SKM-1 (cell line): ENCODE measurements at regions not wholly inside any gene's neighbourhood (a gene's known extent, or its start where the extent isn't known, plus 50 kb on each side); places are given as distances from the start of the nearest gene placed in this dataset.
"Not testable (repeated sequence)": the region's sequence is repeated elsewhere in the genome, so short reads cannot be mapped to it uniquely, and the experiment has no call there.

ENCODE experiments used
- DNase-seq: peaks from one replicate; lab custom pipeline; 2025; ENCODE audit not compliant: unreplicated experiment; lab: John Stamatoyannopoulos, UW

- DNase-seq = not testable (repeated sequence)
Observed at GRCh38 chr2:90291168-90291883, 1599.9 kb downstream of the RPIA start.

GRCh38 chr2:90291934-90292333, 1600.5 kb downstream of the RPIA start:
- not testable (repeated sequence) for DNase-seq

- DNase-seq = not testable (repeated sequence)
Observed at GRCh38 chr2:90292451-90292850, 1601.0 kb downstream of the RPIA start.

- DNase-seq = not testable (repeated sequence)
Observed at GRCh38 chr2:90293224-90293623, 1601.8 kb downstream of the RPIA start.

GRCh38 chr2:90293806-90294205, 1602.3 kb downstream of the RPIA start:
- DNase-seq = not testable (repeated sequence)

GRCh38 chr2:90295036-90295750, 1603.7 kb downstream of the RPIA start:
- DNase-seq = not testable (repeated sequence)

GRCh38 chr2:90296484-90296777, 1605.0 kb downstream of the RPIA start:
- DNase-seq = not testable (repeated sequence)

- not testable (repeated sequence) for DNase-seq
Observed at GRCh38 chr2:90297701-90298100, 1606.2 kb downstream of the RPIA start.

GRCh38 chr2:90298126-90298755, 1606.8 kb downstream of the RPIA start:
- not testable (repeated sequence) for DNase-seq

GRCh38 chr2:90298983-90299382, 1607.5 kb downstream of the RPIA start:
- not testable (repeated sequence) for DNase-seq

- not testable (repeated sequence) for DNase-seq
Observed at GRCh38 chr2:90322982-90323381, 1631.5 kb downstream of the RPIA start.

GRCh38 chr2:90323612-90324558, 1632.4 kb downstream of the RPIA start:
- DNase-seq = not testable (repeated sequence)

GRCh38 chr2:90324672-90325071, 1633.2 kb downstream of the RPIA start:
- not testable (repeated sequence) for DNase-seq

- DNase-seq = not testable (repeated sequence)
Observed at GRCh38 chr2:90325796-90326353, 1634.4 kb downstream of the RPIA start.

- DNase-seq = not testable (repeated sequence)
Observed at GRCh38 chr2:90355546-90355945, 1664.1 kb downstream of the RPIA start.

- not testable (repeated sequence) for DNase-seq
Observed at GRCh38 chr2:90359344-90359743, 1667.9 kb downstream of the RPIA start.

- DNase-seq = not testable (repeated sequence)
Observed at GRCh38 chr2:90359887-90360730, 1668.6 kb downstream of the RPIA start.

- DNase-seq = not testable (repeated sequence)
Observed at GRCh38 chr2:90360731-90361035, 1669.2 kb downstream of the RPIA start.
